ENCODE measurements at regions not wholly inside any gene's neighbourhood (a gene's known extent, or its start where the extent isn't known, plus 50 kb on each side); places are given as distances from the start of the nearest gene placed in this dataset.

- Histone ChIP-seq H2AFZ (ENCODE audit: low read length, unreplicated experiment) (no peak overlapping the region), H3K27me3 (ENCODE audit: insufficient read depth, low read length) (no peaks in the 10 kb centered on the region)
Observed at GRCh38 chr2:238970553-238971081, 122.7 kb downstream of the TWIST2 start.

GRCh38 chr2:238971318-238972145, 123.6 kb downstream of the TWIST2 start:
- Histone ChIP-seq H3K4me3 (ENCODE audit: low read depth, low read length) (no peak overlapping the region), H3K79me2 (ENCODE audit: control insufficient read depth, insufficient read depth, low read length, unreplicated experiment) (no peaks in the 10 kb centered on the region), H3K4me1 (ENCODE audit: control insufficient read depth, insufficient read depth, low read length, unreplicated experiment) (peaks cover 21% of the 10 kb centered on the region), H3K36me3 (ENCODE audit: insufficient read depth, low read length) (no peaks in the 10 kb centered on the region), H2AFZ (ENCODE audit: low read length, unreplicated experiment) (no peak overlapping the region), H3K27me3 (ENCODE audit: insufficient read depth, low read length) (no peaks in the 10 kb centered on the region), H3K27ac (ENCODE audit: low read depth, low read length) (no peak overlapping the region)

More at GRCh38 chr2:238970553-238971081, 122.7 kb downstream of the TWIST2 start:
- H3K4me3 ChIP-seq (ENCODE audit: low read depth, low read length): no peak overlapping the region
- H3K79me2 ChIP-seq (ENCODE audit: control insufficient read depth, insufficient read depth, low read length, unreplicated experiment): no peaks in the 10 kb centered on the region
- H3K4me1 ChIP-seq (ENCODE audit: control insufficient read depth, insufficient read depth, low read length, unreplicated experiment): peaks cover 21% of the 10 kb centered on the region
- H3K27ac ChIP-seq (ENCODE audit: low read depth, low read length): no peak overlapping the region
- no peaks in the 10 kb centered on the region for H3K36me3 ChIP-seq (ENCODE audit: insufficient read depth, low read length)

GRCh38 chr2:238972146-238972445, 124.2 kb downstream of the TWIST2 start:
- Histone ChIP-seq H3K79me2 (ENCODE audit: control insufficient read depth, insufficient read depth, low read length, unreplicated experiment) (no peaks in the 10 kb centered on the region), H2AFZ (ENCODE audit: low read length, unreplicated experiment) (no peak overlapping the region), H3K4me3 (ENCODE audit: low read depth, low read length) (no peak overlapping the region), H3K4me1 (ENCODE audit: control insufficient read depth, insufficient read depth, low read length, unreplicated experiment) (peaks cover 21% of the 10 kb centered on the region), H3K27me3 (ENCODE audit: insufficient read depth, low read length) (no peaks in the 10 kb centered on the region), H3K36me3 (ENCODE audit: insufficient read depth, low read length) (no peaks in the 10 kb centered on the region), H3K27ac (ENCODE audit: low read depth, low read length) (no peak overlapping the region)

GRCh38 chr2:238973038-238973739, 125.3 kb downstream of the TWIST2 start:
- H3K4me1 ChIP-seq (ENCODE audit: control insufficient read depth, insufficient read depth, low read length, unreplicated experiment): peaks cover 21% of the 10 kb centered on the region
- H3K27ac ChIP-seq (ENCODE audit: low read depth, low read length): peak overlapping the region; percentile 79; the same call in 1 of the 2 replicates
- H3K36me3 ChIP-seq (ENCODE audit: insufficient read depth, low read length): no peaks in the 10 kb centered on the region
- no peak overlapping the region for H2AFZ ChIP-seq (ENCODE audit: low read length, unreplicated experiment)
- H3K27me3 ChIP-seq (ENCODE audit: insufficient read depth, low read length): no peaks in the 10 kb centered on the region
- peak overlapping the region; percentile 50 for H3K4me3 ChIP-seq (ENCODE audit: low read depth, low read length)
- no peaks in the 10 kb centered on the region for H3K79me2 ChIP-seq (ENCODE audit: control insufficient read depth, insufficient read depth, low read length, unreplicated experiment)

- H3K27ac ChIP-seq (ENCODE audit: low read depth, low read length): peak overlapping the region; percentile 79; the same call in 1 of the 2 replicates
Observed at GRCh38 chr2:238974081-238974480, 126.2 kb downstream of the TWIST2 start.

GRCh38 chr2:238974501-238975166, 126.7 kb downstream of the TWIST2 start:
- H2AFZ ChIP-seq (ENCODE audit: low read length, unreplicated experiment): peak overlapping the region; percentile 36
- H3K27me3 ChIP-seq (ENCODE audit: insufficient read depth, low read length): no peaks in the 10 kb centered on the region
- peaks cover 21% of the 10 kb centered on the region for H3K4me1 ChIP-seq (ENCODE audit: control insufficient read depth, insufficient read depth, low read length, unreplicated experiment)
- peak overlapping the region; percentile 14; the same call in 1 of the 2 replicates for H3K4me3 ChIP-seq (ENCODE audit: low read depth, low read length)
- peak overlapping the region; percentile 79 for H3K27ac ChIP-seq (ENCODE audit: low read depth, low read length)
- no peaks in the 10 kb centered on the region for H3K36me3 ChIP-seq (ENCODE audit: insufficient read depth, low read length)
- H3K79me2 ChIP-seq (ENCODE audit: control insufficient read depth, insufficient read depth, low read length, unreplicated experiment): no peaks in the 10 kb centered on the region

More at GRCh38 chr2:238974081-238974480, 126.2 kb downstream of the TWIST2 start:
- Histone ChIP-seq H3K4me1 (ENCODE audit: control insufficient read depth, insufficient read depth, low read length, unreplicated experiment) (peaks cover 21% of the 10 kb centered on the region), H3K4me3 (ENCODE audit: low read depth, low read length) (peak overlapping the region; percentile 50), H2AFZ (ENCODE audit: low read length, unreplicated experiment) (no peak overlapping the region), H3K79me2 (ENCODE audit: control insufficient read depth, insufficient read depth, low read length, unreplicated experiment) (no peaks in the 10 kb centered on the region), H3K36me3 (ENCODE audit: insufficient read depth, low read length) (no peaks in the 10 kb centered on the region), H3K27me3 (ENCODE audit: insufficient read depth, low read length) (no peaks in the 10 kb centered on the region)

GRCh38 chr2:238975408-238975807, 127.5 kb downstream of the TWIST2 start:
- no peaks in the 10 kb centered on the region for H3K27me3 ChIP-seq (ENCODE audit: insufficient read depth, low read length)
- H3K79me2 ChIP-seq (ENCODE audit: control insufficient read depth, insufficient read depth, low read length, unreplicated experiment): no peaks in the 10 kb centered on the region
- H2AFZ ChIP-seq (ENCODE audit: low read length, unreplicated experiment): no peak overlapping the region
- peak overlapping the region; percentile 79; the same call in 1 of the 2 replicates for H3K27ac ChIP-seq (ENCODE audit: low read depth, low read length)
- no peak overlapping the region for H3K4me3 ChIP-seq (ENCODE audit: low read depth, low read length)
- H3K36me3 ChIP-seq (ENCODE audit: insufficient read depth, low read length): no peaks in the 10 kb centered on the region
- H3K4me1 ChIP-seq (ENCODE audit: control insufficient read depth, insufficient read depth, low read length, unreplicated experiment): peaks cover 21% of the 10 kb centered on the region

- no peaks in the 10 kb centered on the region for H3K36me3 ChIP-seq (ENCODE audit: insufficient read depth, low read length)
- no peak overlapping the region for H2AFZ ChIP-seq (ENCODE audit: low read length, unreplicated experiment)
- no peak overlapping the region for H3K4me3 ChIP-seq (ENCODE audit: low read depth, low read length)
- peaks cover 15% of the 10 kb centered on the region for H3K4me1 ChIP-seq (ENCODE audit: control insufficient read depth, insufficient read depth, low read length, unreplicated experiment)
- no peaks in the 10 kb centered on the region for H3K27me3 ChIP-seq (ENCODE audit: insufficient read depth, low read length)
- H3K79me2 ChIP-seq (ENCODE audit: control insufficient read depth, insufficient read depth, low read length, unreplicated experiment): no peaks in the 10 kb centered on the region
- H3K27ac ChIP-seq (ENCODE audit: low read depth, low read length): no peak overlapping the region
Observed at GRCh38 chr2:238978497-238978896, 130.6 kb downstream of the TWIST2 start.

- H3K79me2 ChIP-seq (ENCODE audit: control insufficient read depth, insufficient read depth, low read length, unreplicated experiment): no peaks in the 10 kb centered on the region
- H2AFZ ChIP-seq (ENCODE audit: low read length, unreplicated experiment): no peak overlapping the region
- peaks cover 5% of the 10 kb centered on the region for H3K4me1 ChIP-seq (ENCODE audit: control insufficient read depth, insufficient read depth, low read length, unreplicated experiment)
- H3K27me3 ChIP-seq (ENCODE audit: insufficient read depth, low read length): no peaks in the 10 kb centered on the region
- H3K36me3 ChIP-seq (ENCODE audit: insufficient read depth, low read length): no peaks in the 10 kb centered on the region
- no peak overlapping the region for H3K27ac ChIP-seq (ENCODE audit: low read depth, low read length)
- no peak overlapping the region for H3K4me3 ChIP-seq (ENCODE audit: low read depth, low read length)
Observed at GRCh38 chr2:238979636-238980035, 131.8 kb downstream of the TWIST2 start.

- no peak overlapping the region for H3K27ac ChIP-seq (ENCODE audit: low read depth, low read length)
- H3K4me3 ChIP-seq (ENCODE audit: low read depth, low read length): no peak overlapping the region
- H3K4me1 ChIP-seq (ENCODE audit: control insufficient read depth, insufficient read depth, low read length, unreplicated experiment): no peaks in the 10 kb centered on the region
- H3K36me3 ChIP-seq (ENCODE audit: insufficient read depth, low read length): no peaks in the 10 kb centered on the region
- H3K79me2 ChIP-seq (ENCODE audit: control insufficient read depth, insufficient read depth, low read length, unreplicated experiment): no peaks in the 10 kb centered on the region
- no peak overlapping the region for H2AFZ ChIP-seq (ENCODE audit: low read length, unreplicated experiment)
- H3K27me3 ChIP-seq (ENCODE audit: insufficient read depth, low read length): 0 out of 2 replicates have a peak, but pooled peaks cover 4% of the 10 kb centered on the region
Observed at GRCh38 chr2:238985041-238985729, 137.3 kb downstream of the TWIST2 start.

All from ACC112 (cell line).